SK-N-SH treated with all-trans-retinoic acid at 6 μM for 48 hours (cell line): ENCODE measurements at regions not wholly inside any gene's neighbourhood (a gene's known extent, or its start where the extent isn't known, plus 50 kb on each side); places are given as distances from the start of the nearest gene placed in this dataset.

Experiments
- ATAC-seq: fragments of 200-7000 bp; cut with Tn5 transposase; 3 replicates; pipeline ENCODE4 v1.9.1; 2020; ENCODE audit warnings: mild to moderate bottlenecking, moderate library complexity
- ARNTL ChIP-seq: fragments of 450-650 bp; formaldehyde crosslinking; IDR thresholded peaks from 2 replicates; pipeline ENCODE4 v1.5.0; 2020; ENCODE audit warnings: low read depth, mild to moderate bottlenecking, moderate library complexity, borderline replicate concordance
- BACH2 ChIP-seq: fragments of 250-450 bp; sonication (Bioruptor Pico); IDR thresholded peaks from 2 replicates; pipeline ENCODE4 v1.9.0; 2021; ENCODE audit warnings: mild to moderate bottlenecking, borderline replicate concordance
- CSDC2 ChIP-seq: fragments of 250-450 bp; sonication (Bioruptor Pico); IDR thresholded peaks from 2 replicates; pipeline ENCODE4 v1.5.0; 2020; ENCODE audit warnings: mild to moderate bottlenecking, moderate library complexity
- ESRRG ChIP-seq: fragments of 250-450 bp; sonication (Bioruptor Pico); IDR thresholded peaks from 2 replicates; pipeline ENCODE4 v1.6.1; 2021; ENCODE audit warnings: mild to moderate bottlenecking
- GLIS3 ChIP-seq: fragments of 250-450 bp; sonication (Bioruptor Pico); IDR thresholded peaks from 2 replicates; pipeline ENCODE4 v1.5.0; 2020; ENCODE audit warnings: mild to moderate bottlenecking, moderate library complexity
- ISL1 ChIP-seq: fragments of 250-450 bp; sonication (Bioruptor Pico); IDR thresholded peaks from 2 replicates; pipeline ENCODE4 v2.1.2; 2022; ENCODE audit warnings: mild to moderate bottlenecking, moderate library complexity
- OSR1 ChIP-seq: fragments of 250-450 bp; sonication (Bioruptor Pico); IDR thresholded peaks from 2 replicates; pipeline ENCODE4 v1.8.0; 2022; ENCODE audit warnings: moderate library complexity, mild to moderate bottlenecking, inconsistent platforms
- PPARA ChIP-seq: fragments of 250-450 bp; sonication (Bioruptor Pico); IDR thresholded peaks from 2 replicates; pipeline ENCODE4 v1.5.0; 2020; ENCODE audit warnings: mild to moderate bottlenecking, borderline replicate concordance
- RARB ChIP-seq: fragments of 250-450 bp; sonication (Bioruptor Pico); IDR thresholded peaks from 2 replicates; pipeline ENCODE4 v1.8.0; 2021; ENCODE audit warnings: mild to moderate bottlenecking, moderate library complexity
- SNAI2 ChIP-seq: fragments of 250-450 bp; sonication (Bioruptor Pico); IDR thresholded peaks from 2 replicates; pipeline ENCODE4 v1.5.0; 2020; ENCODE audit warnings: mild to moderate bottlenecking, moderate library complexity
- TCF4 ChIP-seq: fragments of 250-450 bp; sonication (Bioruptor Pico); IDR thresholded peaks from 2 replicates; pipeline ENCODE4 v1.8.0; 2021; ENCODE audit warnings: mild to moderate bottlenecking, moderate library complexity, borderline replicate concordance
- ZC3H10 ChIP-seq: fragments of 250-450 bp; sonication (Bioruptor Pico); IDR thresholded peaks from 2 replicates; pipeline ENCODE4 v1.5.1; 2021; ENCODE audit warnings: mild to moderate bottlenecking, moderate library complexity
- ZFP30 ChIP-seq: fragments of 450-650 bp; formaldehyde crosslinking; IDR thresholded peaks from 2 replicates; pipeline ENCODE4 v1.5.0; 2022; ENCODE audit warnings: mild to moderate bottlenecking, moderate library complexity
- ZNF70 ChIP-seq: fragments of 450-650 bp; formaldehyde crosslinking; IDR thresholded peaks from 2 replicates; pipeline ENCODE4 v1.5.0; 2020; ENCODE audit warnings: mild to moderate bottlenecking, moderate library complexity
- ZNF8 ChIP-seq: fragments of 450-650 bp; formaldehyde crosslinking; IDR thresholded peaks from 2 replicates; pipeline ENCODE4 v1.5.0; 2020; ENCODE audit warnings: mild to moderate bottlenecking, moderate library complexity
- TF ChIP-seq, protein P1 (sequence below): fragments of 250-450 bp; sonication (Bioruptor Pico); IDR thresholded peaks from 2 replicates; pipeline ENCODE4 v1.5.1; 2020; ENCODE audit warnings: low read depth, mild to moderate bottlenecking, moderate library complexity
- TF ChIP-seq, protein P2 (sequence below): fragments of 250-450 bp; sonication (Bioruptor Pico); IDR thresholded peaks from 2 replicates; pipeline ENCODE4 v1.5.0; 2020; ENCODE audit warnings: mild to moderate bottlenecking, moderate library complexity
- TF ChIP-seq, protein P3 (sequence below): fragments of 250-450 bp; sonication (Bioruptor Pico); IDR thresholded peaks from 2 replicates; pipeline ENCODE4 v1.8.0; 2020; ENCODE audit warnings: mild to moderate bottlenecking, moderate library complexity, borderline replicate concordance
- TF ChIP-seq, protein P4 (sequence below): fragments of 250-450 bp; sonication (Bioruptor Pico); IDR thresholded peaks from 2 replicates; pipeline ENCODE4 v1.5.1; 2021; ENCODE audit warnings: mild to moderate bottlenecking, moderate library complexity
- TF ChIP-seq, protein P5 (sequence below): fragments of 250-450 bp; sonication (Bioruptor Pico); IDR thresholded peaks from 2 replicates; pipeline ENCODE4 v1.8.0; 2021; ENCODE audit warnings: low read depth, mild to moderate bottlenecking, moderate library complexity, borderline replicate concordance

DNA sequence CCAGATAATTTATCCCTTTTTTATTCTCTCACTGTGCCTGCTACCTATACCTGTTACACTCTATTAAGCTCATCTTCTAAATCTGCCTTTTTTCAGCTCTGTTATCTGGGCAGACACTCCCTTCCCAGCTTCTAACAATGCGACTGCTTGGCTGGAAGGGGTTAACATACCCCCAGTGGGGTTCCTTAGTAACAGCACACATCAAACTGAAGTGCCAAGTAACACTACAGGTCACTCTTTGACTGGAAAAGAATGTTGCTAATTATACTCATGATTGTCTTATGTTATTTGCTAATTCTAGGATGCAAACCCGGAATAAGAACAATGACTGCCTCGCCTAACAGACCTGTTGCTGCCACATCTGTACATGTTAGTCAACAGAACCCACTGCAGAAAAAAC lies 203.5 kb downstream of the EPM2A start:
- no peak for ATAC-seq
- TF ChIP-seq ZNF8 (CRISPR knock-in tag), result no peak
- TF ChIP-seq, protein P1, sequence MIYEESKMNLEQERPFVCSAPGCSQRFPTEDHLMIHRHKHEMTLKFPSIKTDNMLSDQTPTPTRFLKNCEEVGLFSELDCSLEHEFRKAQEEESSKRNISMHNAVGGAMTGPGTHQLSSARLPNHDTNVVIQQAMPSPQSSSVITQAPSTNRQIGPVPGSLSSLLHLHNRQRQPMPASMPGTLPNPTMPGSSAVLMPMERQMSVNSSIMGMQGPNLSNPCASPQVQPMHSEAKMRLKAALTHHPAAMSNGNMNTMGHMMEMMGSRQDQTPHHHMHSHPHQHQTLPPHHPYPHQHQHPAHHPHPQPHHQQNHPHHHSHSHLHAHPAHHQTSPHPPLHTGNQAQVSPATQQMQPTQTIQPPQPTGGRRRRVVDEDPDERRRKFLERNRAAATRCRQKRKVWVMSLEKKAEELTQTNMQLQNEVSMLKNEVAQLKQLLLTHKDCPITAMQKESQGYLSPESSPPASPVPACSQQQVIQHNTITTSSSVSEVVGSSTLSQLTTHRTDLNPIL, result no peak
- no peak for TF ChIP-seq GLIS3 (CRISPR knock-in tag)
- no peak for TF ChIP-seq SNAI2
- TF ChIP-seq CSDC2 (CRISPR knock-in tag), result no peak
- TF ChIP-seq ZFP30 (CRISPR knock-in tag), result no peak
- no peak for TF ChIP-seq OSR1 (CRISPR knock-in tag)
- TF ChIP-seq ZC3H10 (CRISPR knock-in tag), result no peak
- TF ChIP-seq, protein P2, sequence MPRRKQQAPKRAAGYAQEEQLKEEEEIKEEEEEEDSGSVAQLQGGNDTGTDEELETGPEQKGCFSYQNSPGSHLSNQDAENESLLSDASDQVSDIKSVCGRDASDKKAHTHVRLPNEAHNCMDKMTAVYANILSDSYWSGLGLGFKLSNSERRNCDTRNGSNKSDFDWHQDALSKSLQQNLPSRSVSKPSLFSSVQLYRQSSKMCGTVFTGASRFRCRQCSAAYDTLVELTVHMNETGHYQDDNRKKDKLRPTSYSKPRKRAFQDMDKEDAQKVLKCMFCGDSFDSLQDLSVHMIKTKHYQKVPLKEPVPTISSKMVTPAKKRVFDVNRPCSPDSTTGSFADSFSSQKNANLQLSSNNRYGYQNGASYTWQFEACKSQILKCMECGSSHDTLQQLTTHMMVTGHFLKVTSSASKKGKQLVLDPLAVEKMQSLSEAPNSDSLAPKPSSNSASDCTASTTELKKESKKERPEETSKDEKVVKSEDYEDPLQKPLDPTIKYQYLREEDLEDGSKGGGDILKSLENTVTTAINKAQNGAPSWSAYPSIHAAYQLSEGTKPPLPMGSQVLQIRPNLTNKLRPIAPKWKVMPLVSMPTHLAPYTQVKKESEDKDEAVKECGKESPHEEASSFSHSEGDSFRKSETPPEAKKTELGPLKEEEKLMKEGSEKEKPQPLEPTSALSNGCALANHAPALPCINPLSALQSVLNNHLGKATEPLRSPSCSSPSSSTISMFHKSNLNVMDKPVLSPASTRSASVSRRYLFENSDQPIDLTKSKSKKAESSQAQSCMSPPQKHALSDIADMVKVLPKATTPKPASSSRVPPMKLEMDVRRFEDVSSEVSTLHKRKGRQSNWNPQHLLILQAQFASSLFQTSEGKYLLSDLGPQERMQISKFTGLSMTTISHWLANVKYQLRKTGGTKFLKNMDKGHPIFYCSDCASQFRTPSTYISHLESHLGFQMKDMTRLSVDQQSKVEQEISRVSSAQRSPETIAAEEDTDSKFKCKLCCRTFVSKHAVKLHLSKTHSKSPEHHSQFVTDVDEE (CRISPR knock-in tag), result no peak
- no peak for TF ChIP-seq TCF4 (CRISPR knock-in tag)
- TF ChIP-seq, protein P3, sequence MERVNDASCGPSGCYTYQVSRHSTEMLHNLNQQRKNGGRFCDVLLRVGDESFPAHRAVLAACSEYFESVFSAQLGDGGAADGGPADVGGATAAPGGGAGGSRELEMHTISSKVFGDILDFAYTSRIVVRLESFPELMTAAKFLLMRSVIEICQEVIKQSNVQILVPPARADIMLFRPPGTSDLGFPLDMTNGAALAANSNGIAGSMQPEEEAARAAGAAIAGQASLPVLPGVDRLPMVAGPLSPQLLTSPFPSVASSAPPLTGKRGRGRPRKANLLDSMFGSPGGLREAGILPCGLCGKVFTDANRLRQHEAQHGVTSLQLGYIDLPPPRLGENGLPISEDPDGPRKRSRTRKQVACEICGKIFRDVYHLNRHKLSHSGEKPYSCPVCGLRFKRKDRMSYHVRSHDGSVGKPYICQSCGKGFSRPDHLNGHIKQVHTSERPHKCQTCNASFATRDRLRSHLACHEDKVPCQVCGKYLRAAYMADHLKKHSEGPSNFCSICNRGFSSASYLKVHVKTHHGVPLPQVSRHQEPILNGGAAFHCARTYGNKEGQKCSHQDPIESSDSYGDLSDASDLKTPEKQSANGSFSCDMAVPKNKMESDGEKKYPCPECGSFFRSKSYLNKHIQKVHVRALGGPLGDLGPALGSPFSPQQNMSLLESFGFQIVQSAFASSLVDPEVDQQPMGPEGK (CRISPR knock-in tag), result no peak
- no peak for TF ChIP-seq ISL1
- no peak for TF ChIP-seq BACH2 (CRISPR knock-in tag)
- TF ChIP-seq, protein P4, sequence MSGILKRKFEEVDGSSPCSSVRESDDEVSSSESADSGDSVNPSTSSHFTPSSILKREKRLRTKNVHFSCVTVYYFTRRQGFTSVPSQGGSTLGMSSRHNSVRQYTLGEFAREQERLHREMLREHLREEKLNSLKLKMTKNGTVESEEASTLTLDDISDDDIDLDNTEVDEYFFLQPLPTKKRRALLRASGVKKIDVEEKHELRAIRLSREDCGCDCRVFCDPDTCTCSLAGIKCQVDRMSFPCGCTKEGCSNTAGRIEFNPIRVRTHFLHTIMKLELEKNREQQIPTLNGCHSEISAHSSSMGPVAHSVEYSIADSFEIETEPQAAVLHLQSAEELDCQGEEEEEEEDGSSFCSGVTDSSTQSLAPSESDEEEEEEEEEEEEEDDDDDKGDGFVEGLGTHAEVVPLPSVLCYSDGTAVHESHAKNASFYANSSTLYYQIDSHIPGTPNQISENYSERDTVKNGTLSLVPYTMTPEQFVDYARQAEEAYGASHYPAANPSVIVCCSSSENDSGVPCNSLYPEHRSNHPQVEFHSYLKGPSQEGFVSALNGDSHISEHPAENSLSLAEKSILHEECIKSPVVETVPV (CRISPR knock-in tag), result no peak
- TF ChIP-seq, protein P5, sequence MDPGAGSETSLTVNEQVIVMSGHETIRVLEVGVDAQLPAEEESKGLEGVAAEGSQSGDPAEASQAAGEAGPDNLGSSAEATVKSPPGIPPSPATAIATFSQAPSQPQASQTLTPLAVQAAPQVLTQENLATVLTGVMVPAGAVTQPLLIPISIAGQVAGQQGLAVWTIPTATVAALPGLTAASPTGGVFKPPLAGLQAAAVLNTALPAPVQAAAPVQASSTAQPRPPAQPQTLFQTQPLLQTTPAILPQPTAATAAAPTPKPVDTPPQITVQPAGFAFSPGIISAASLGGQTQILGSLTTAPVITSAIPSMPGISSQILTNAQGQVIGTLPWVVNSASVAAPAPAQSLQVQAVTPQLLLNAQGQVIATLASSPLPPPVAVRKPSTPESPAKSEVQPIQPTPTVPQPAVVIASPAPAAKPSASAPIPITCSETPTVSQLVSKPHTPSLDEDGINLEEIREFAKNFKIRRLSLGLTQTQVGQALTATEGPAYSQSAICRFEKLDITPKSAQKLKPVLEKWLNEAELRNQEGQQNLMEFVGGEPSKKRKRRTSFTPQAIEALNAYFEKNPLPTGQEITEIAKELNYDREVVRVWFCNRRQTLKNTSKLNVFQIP (CRISPR knock-in tag), result no peak
- TF ChIP-seq ZNF70, result no peak
- no peak for TF ChIP-seq ESRRG
- no peak for TF ChIP-seq ARNTL (CRISPR knock-in tag)
- TF ChIP-seq PPARA (CRISPR knock-in tag), result no peak
- no peak for TF ChIP-seq RARB (CRISPR knock-in tag)

DNA sequence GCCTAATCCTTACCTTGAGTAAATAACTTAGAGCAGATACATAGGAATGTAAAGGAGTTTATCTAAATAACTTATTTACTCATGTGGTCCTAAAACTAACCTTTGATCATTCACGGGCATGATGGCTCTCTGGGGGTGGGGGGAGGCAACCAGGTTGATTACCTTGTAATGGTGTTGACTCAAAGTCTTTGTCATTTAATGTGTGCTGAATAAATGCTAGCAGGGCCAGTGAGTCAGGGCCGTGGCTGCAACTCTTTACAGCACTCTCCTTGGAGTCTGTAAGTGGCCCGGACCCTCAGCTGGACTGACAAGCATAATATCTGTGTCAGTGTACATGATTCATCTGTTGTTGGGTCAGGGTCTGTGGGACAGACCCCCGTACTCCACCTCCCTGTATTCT lies 203.0 kb downstream of the EPM2A start:
- ATAC-seq, result no peak
- TF ChIP-seq, protein P4 (CRISPR knock-in tag), result no peak
- TF ChIP-seq, protein P2 (CRISPR knock-in tag), result no peak
- TF ChIP-seq CSDC2 (CRISPR knock-in tag) (no peak), ZNF8 (CRISPR knock-in tag) (no peak), OSR1 (CRISPR knock-in tag) (no peak), ESRRG (no peak)
- TF ChIP-seq, protein P5 (CRISPR knock-in tag), result no peak
